ENCODE measurements at regions not wholly inside any gene's neighbourhood (a gene's known extent, or its start where the extent isn't known, plus 50 kb on each side); places are given as distances from the start of the nearest gene placed in this dataset.

DNA sequence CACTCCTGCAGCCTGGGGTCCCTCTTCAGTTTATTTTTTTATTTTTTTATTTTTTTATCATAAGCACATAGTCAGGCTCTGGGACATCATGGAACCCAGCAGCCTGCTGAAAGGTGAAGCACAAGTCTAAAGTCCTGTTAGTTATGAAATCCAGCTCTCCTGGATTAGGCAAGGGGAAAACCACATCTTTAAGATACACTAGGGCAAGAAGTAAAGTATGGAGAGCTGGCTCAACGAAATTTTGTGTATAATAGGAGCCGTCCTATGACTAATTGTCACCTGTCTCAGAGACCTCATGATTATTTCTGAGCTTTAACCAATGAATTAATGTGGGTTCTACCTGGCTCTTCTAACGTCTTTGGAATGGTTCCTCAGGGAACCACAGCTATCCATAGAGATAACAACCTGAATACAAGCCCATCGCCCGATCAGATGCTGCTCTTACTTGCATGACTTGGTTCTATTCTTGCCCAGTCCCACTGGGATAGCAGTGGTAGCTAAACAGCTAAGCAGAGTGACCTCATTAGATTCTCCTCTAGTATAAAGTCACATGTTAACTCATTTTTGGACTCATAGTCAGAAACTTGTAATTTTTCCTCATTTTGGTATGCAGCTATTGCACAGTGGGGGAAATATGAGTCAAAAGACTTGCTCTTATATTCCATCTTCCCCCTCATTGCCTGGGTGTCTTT, 122.7 kb downstream of the LMO4 start:
- POLR2A ChIA-PET = no interaction called here
- Mint-ChIP-seq H3K36me3 (no peaks in the 10 kb centered on the region), H3K27ac (no peak overlapping the region), H3K27me3 (no peaks in the 10 kb centered on the region), H3K9me3 (no peaks in the 10 kb centered on the region), H3K4me3 (no peak overlapping the region), H3K4me1 (no peaks in the 10 kb centered on the region)
- ATAC-seq (ENCODE audit: low read depth) (no peak), DNase-seq (no peak)

DNA sequence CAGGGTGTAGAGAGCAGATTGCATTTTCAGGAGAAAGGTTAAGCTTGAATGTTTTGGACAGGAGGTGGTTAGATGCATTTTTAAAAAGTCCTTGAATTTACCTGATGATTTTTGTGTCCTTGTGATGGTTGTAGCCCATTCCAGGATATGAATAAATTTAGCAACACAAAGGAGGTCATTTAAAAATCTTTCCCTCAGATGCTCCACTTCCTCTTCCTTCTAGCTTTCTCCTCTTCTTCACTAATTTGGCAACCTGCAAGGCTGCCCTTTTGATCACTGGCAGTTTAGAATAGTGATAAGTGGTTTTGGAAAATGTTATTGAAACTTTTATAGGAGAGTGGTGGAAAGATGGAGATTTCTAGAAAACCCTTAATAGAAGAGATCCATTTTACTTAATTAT, 124.0 kb downstream of the LMO4 start:
- Mint-ChIP-seq H3K36me3 (no peaks in the 10 kb centered on the region), H3K27me3 (no peaks in the 10 kb centered on the region), H3K27ac (no peak overlapping the region), H3K4me3 (no peak overlapping the region), H3K9me3 (no peaks in the 10 kb centered on the region), H3K4me1 (no peaks in the 10 kb centered on the region)
- no peak for DNase-seq
- POLR2A ChIA-PET = no interaction called here
- ATAC-seq (ENCODE audit: low read depth) = no peak

DNA sequence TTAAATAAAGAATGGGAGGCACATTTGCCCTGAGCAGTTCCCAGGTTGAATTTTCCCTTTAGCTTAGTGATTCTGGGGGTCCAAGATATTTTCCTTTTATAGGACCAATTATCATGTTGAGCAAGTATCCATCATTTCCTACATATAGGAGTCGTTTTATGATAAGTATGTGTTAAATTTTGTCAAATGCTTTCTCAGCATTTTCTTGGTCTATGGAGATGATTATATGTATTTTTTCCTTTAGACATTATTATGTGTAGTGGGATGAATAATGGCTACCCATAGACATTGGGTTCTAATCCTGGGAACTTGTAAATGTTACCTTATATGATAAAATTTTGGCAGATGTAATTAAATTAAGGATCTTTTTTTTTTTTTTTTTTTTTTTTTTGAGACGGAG, 128.7 kb downstream of the LMO4 start:
- no peak for ATAC-seq (ENCODE audit: low read depth)
- POLR2A ChIA-PET = no interaction called here
- no peak overlapping the region for H3K27ac Mint-ChIP-seq
- DNase-seq = no peak
- no peaks in the 10 kb centered on the region for H3K4me1 Mint-ChIP-seq
- H3K4me3 Mint-ChIP-seq = no peak overlapping the region
- H3K9me3 Mint-ChIP-seq = peaks cover 4% of the 10 kb centered on the region
- no peaks in the 10 kb centered on the region for H3K27me3 Mint-ChIP-seq
- H3K36me3 Mint-ChIP-seq = no peaks in the 10 kb centered on the region

DNA sequence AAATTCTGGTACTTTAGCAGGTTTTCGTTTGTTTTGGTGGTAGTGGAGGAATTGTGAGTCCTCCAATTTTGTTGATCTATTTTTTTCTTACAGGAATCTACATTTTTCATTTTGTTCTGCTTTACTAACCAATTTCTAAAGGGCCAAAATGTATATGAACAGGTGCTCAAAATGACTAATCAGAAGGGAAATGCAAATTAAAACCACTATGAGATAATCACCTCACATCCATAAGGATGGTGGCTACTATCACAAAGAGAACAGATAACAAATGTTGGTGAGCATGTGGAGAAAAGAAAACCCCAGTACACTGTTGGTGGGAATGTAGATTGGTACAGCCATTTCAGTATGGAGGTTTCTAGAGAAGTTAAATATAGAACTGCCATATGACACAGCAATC, 134.2 kb downstream of the LMO4 start:
- Mint-ChIP-seq H3K27ac (no peak overlapping the region), H3K4me3 (no peak overlapping the region), H3K36me3 (no peaks in the 10 kb centered on the region), H3K4me1 (no peaks in the 10 kb centered on the region), H3K27me3 (no peaks in the 10 kb centered on the region), H3K9me3 (peaks cover 4% of the 10 kb centered on the region)
- no peak for ATAC-seq (ENCODE audit: low read depth)
- POLR2A ChIA-PET = no interaction called here
- no peak for DNase-seq

DNA sequence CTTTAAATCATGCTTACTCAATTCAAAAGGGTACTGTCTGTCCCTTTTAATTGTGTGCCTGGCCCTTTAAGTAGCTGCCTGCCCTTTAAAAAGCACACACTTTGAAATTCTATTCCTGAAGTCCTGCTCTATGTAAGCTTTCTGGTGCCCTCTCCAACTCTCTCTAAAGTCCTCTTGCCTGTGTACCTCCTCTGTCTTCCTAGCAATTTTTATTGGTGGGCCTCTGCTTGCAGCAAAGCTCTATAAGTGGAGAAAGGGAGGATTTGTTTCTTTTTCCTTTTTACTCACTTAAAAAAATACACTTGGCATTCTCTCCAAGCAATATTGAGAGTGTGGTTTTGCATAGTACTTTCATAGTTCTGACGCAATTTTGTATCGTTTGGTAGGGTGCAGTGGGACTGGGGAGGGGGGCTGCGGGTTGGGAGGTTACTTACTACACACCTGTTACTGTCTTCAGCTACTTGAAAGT, 135.4 kb downstream of the LMO4 start:
- Mint-ChIP-seq H3K36me3 (no peaks in the 10 kb centered on the region), H3K27me3 (no peaks in the 10 kb centered on the region), H3K4me3 (no peak overlapping the region), H3K9me3 (no peaks in the 10 kb centered on the region), H3K4me1 (no peaks in the 10 kb centered on the region), H3K27ac (no peak overlapping the region)
- DNase-seq (no peak), ATAC-seq (ENCODE audit: low read depth) (no peak)
- POLR2A ChIA-PET = no interaction called here

DNA sequence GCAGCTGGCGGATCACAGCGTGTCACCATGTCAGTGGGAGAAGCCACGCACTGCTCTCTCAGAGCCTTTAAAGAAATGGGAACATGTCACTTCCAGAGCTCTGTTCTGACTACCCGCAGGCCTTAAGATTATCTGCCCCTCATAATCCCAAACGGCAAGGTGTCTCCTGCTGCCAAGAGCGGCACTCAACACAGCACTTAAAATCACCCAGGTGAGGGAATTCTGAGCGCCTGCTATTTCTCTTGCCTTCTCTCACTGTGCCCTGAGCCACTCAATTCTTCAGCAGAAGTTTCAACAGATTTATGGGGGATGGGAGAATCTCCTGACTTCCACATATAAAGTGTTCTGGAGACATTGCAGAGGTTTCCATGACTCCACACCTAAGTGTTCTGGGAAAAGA, 137.9 kb downstream of the LMO4 start:
- POLR2A ChIA-PET = no interaction called here
- Mint-ChIP-seq H3K4me1 (no peaks in the 10 kb centered on the region), H3K36me3 (no peaks in the 10 kb centered on the region), H3K4me3 (no peak overlapping the region), H3K27ac (no peak overlapping the region), H3K9me3 (no peaks in the 10 kb centered on the region), H3K27me3 (no peaks in the 10 kb centered on the region)
- ATAC-seq (ENCODE audit: low read depth) (no peak), DNase-seq (no peak)

DNA sequence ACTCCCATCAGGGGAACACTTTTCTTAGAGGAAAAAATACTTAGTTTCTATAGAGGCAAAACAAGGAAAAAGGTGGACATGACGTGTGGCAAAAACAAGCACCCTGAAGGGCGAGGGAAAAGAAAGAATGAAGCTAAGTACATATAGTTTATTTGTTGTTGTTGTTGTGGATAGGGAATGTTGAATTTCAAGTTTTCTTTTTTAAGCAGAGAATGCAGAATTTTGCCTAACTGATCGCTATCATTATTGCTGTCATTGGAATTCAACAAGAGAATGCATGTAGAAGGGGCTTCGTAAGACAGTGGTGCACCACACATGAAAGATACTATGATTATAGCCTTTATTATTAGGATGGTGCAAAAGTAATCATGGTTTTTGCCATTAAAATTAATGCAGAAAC, 144.0 kb downstream of the LMO4 start:
- Mint-ChIP-seq H3K9me3 (no peaks in the 10 kb centered on the region), H3K4me3 (no peak overlapping the region), H3K4me1 (no peaks in the 10 kb centered on the region), H3K27me3 (no peaks in the 10 kb centered on the region), H3K36me3 (no peaks in the 10 kb centered on the region), H3K27ac (no peak overlapping the region)
- ATAC-seq (ENCODE audit: low read depth) (no peak), DNase-seq (no peak)
- POLR2A ChIA-PET = no interaction called here

DNA sequence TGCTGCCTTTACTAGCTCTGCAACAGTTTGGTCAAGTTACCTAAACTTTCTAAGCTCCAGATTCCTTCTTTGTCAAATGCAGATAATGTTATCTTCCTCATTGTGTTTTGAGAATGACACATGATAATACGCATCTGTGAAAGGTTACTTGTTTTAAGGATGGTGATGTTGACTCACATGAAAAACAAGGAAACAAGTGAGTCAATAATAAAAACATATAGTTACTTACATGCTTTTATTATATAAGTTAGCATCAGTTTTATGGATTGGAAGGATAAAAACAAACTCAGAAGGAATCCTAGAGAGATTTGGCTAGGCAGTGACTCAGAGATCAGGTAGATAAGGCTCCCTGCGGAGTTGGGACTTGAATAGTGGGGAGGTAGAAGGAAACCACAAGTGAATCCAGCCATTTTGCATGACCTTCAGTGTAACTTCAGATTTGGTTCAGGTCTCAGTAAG, 144.6 kb downstream of the LMO4 start:
- no peak overlapping the region for H3K4me3 Mint-ChIP-seq
- no peaks in the 10 kb centered on the region for H3K9me3 Mint-ChIP-seq
- no peak overlapping the region for H3K27ac Mint-ChIP-seq
- POLR2A ChIA-PET = no interaction called here
- H3K27me3 Mint-ChIP-seq = no peaks in the 10 kb centered on the region
- no peak for ATAC-seq (ENCODE audit: low read depth)
- H3K36me3 Mint-ChIP-seq = no peaks in the 10 kb centered on the region
- no peak for DNase-seq
- H3K4me1 Mint-ChIP-seq = no peaks in the 10 kb centered on the region

DNA sequence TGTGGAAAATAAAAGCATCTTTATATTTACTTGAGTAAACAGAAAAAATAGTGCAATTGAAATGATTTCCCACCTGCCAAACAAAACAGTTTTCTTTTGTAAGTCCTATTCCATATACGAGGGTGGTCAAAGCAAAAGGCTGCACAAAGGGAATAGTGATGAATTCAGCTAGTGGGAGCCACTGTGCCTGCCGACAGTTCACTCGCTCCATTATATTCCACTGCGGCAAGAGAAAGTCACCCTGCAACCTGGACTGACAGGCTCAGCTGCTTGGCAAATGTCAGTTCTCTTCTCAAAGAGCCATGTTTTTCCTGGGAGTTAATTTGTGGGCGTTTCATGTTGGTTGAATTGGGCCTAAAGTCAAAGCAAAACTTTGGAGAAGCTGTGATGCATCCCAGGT, 145.4 kb downstream of the LMO4 start:
- H3K9me3 Mint-ChIP-seq = no peaks in the 10 kb centered on the region
- H3K4me1 Mint-ChIP-seq = no peaks in the 10 kb centered on the region
- no peak overlapping the region for H3K4me3 Mint-ChIP-seq
- ATAC-seq (ENCODE audit: low read depth) (no peak), DNase-seq (no peak)
- H3K27ac Mint-ChIP-seq = no peak overlapping the region
- POLR2A ChIA-PET = no interaction called here
- H3K36me3 Mint-ChIP-seq = no peaks in the 10 kb centered on the region
- no peaks in the 10 kb centered on the region for H3K27me3 Mint-ChIP-seq

DNA sequence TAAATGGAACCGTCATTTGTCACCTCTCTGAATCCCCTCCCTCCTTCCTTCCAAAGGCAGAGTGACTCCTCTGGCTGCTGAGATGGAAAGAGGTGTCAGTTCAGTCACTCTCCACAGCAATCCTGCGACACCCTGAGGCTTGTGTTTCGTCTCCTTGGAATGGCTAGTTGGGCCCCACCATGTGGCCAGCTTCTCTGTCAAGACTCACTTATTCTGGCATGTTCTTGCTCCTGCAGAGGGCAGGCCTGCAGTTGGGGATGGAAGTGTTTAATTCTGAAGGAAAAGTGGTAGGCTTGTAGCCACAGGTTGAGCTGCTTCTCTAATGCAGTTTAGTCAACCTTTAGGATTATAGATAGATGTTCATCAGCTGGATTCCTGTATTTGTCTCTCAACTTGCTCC, 149.6 kb downstream of the LMO4 start:
- Mint-ChIP-seq H3K9me3 (no peaks in the 10 kb centered on the region), H3K4me3 (no peak overlapping the region)
- POLR2A ChIA-PET = no interaction called here

DNA sequence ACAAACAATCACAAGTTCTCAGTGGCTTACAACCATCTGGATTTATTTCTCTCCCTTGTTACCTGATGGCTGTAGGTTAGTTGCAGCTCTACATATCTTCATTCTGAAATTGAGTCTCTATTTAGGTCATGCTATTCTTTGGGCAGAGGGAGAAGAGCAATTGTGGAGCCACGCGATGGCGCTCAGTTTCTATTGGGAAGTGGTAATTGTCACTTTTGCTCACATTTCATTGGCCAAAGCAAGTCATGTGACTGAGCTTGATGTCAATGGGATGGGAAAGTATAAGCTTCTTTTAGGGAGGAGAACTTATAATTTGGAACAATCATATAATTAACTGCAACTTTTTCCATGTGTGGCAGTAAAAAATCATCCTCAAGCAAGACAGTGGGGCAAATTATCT, 166.5 kb downstream of the LMO4 start:
- Mint-ChIP-seq H3K4me1 (no peaks in the 10 kb centered on the region), H3K9me3 (no peaks in the 10 kb centered on the region), H3K27ac (no peak overlapping the region), H3K36me3 (no peaks in the 10 kb centered on the region), H3K4me3 (no peak overlapping the region), H3K27me3 (peaks cover 4% of the 10 kb centered on the region)
- DNase-seq (no peak), ATAC-seq (ENCODE audit: low read depth) (no peak)
- POLR2A ChIA-PET = no interaction called here

More for the DNA sequence above, 149.6 kb downstream of the LMO4 start:
- H3K4me1 Mint-ChIP-seq = no peaks in the 10 kb centered on the region
- no peak overlapping the region for H3K27ac Mint-ChIP-seq
- no peaks in the 10 kb centered on the region for H3K36me3 Mint-ChIP-seq
- no peak for DNase-seq
- no peak for ATAC-seq (ENCODE audit: low read depth)
- no peaks in the 10 kb centered on the region for H3K27me3 Mint-ChIP-seq

DNA sequence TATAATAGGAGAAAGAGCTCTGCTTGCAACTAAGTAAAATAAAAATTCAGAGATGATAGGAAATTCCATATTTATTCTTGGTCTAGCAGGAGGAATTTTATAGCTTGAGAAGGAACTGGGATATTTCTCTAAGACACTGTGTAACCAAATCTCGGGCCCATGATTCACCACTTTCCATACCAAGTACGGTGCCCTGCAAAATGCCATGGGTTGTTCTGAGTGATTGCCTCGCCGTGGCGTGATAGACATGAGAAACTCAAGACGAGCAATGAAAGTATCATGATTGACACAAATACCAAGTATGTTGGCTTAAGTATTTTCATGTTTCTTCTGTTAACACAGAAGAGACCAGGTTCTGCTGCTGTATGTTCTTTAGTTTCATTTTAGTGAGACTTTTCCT, 167.2 kb downstream of the LMO4 start:
- Mint-ChIP-seq H3K9me3 (no peaks in the 10 kb centered on the region), H3K27me3 (peaks cover 6% of the 10 kb centered on the region), H3K4me1 (no peaks in the 10 kb centered on the region), H3K4me3 (no peak overlapping the region), H3K36me3 (no peaks in the 10 kb centered on the region), H3K27ac (no peak overlapping the region)
- no peak for ATAC-seq (ENCODE audit: low read depth)
- no peak for DNase-seq
- POLR2A ChIA-PET = no interaction called here

DNA sequence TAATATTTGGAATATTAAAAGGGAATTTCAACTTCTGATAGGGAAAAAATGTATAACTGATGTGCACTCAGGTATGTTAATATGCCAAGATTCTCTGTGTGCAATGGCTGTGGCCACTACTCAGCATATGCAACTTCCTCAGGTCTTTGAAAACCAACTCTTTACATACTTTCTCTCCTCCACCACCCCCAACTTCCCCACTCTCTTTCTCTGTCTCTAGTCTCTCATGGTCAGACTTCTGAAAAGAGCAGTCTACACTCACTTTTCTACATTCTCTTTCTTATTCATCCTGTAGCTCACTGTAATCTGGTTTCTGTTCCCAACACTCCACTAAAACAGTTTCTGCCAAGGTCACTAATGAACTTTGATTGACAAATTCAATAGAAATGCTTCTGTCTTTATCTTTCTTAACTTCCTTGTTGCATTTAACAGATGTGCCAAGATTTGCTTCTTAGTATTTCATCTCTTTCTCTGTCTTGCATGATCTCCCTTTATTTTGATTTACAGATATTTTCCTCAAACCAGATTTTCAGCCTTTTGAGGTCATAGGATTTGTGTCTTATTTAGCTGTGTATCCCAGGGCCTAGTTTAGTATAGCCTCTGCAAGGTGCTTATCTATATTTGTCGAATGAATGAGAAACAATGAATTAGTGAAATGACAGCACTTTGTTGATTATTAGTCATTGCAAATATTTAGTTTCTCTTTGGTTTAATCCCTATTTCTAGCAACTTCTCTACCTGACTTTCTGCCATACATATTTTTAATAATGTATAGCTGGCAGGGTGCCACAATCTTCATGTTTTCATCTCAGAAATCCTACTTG, 168.9 kb downstream of the LMO4 start:
- DNase-seq (no peak), ATAC-seq (ENCODE audit: low read depth) (no peak)
- Mint-ChIP-seq H3K27me3 (peaks cover 5% of the 10 kb centered on the region), H3K9me3 (no peaks in the 10 kb centered on the region), H3K4me1 (no peaks in the 10 kb centered on the region), H3K36me3 (no peaks in the 10 kb centered on the region), H3K27ac (no peak overlapping the region), H3K4me3 (no peak overlapping the region)
- POLR2A ChIA-PET = no interaction called here

DNA sequence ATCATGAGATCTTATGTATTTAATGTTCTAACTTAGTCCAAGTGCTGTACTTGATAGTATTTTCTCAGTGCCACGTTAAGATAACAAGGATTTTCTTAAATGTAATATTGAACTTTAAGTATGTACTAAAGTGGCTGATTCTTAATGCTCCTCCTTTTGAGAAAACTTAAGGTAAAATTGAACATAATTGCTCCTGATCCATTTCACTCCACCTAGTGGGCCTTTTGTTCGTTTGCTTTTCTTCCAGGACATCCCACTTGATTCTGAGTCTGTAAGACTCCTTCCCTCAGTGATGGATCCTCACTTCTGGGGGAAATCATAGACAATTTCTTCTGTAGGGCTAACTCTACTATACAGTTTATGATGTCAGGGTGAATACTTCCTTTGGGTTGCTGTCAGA, 173.1 kb downstream of the LMO4 start:
- ATAC-seq (ENCODE audit: low read depth) = no peak
- DNase-seq = no peak
- Mint-ChIP-seq H3K9me3 (no peaks in the 10 kb centered on the region), H3K36me3 (no peaks in the 10 kb centered on the region), H3K27me3 (peaks cover 5% of the 10 kb centered on the region), H3K4me3 (no peak overlapping the region), H3K4me1 (no peaks in the 10 kb centered on the region), H3K27ac (no peak overlapping the region)
- POLR2A ChIA-PET = no interaction called here
